ENCODE measurements at regions not wholly inside any gene's neighbourhood (a gene's known extent, or its start where the extent isn't known, plus 50 kb on each side); places are given as distances from the start of the nearest gene placed in this dataset.

DNA sequence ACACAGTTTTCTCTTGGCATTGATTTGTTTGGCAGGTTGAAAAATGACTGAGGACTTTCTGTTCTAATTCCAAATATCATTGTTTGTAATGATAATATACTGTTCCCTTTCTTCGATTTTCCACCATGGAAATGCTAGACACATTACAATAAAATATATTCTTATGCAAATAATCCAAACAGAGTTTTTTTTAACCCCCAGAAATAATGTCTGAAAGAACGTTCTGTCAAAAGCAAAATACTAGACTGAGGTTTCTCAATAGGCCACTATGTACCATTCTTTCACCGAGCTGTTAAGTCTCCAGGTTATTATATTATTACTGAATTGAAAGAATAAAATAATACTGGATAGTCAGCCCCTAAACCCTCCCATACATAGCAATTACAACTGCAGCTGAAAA lies 312.5 kb downstream of the ZIC3 start:
- no peak for TF ChIP-seq FOXP2 (optimal IDR thresholded peaks at IDR 0.05; ENCODE audit: borderline replicate concordance, extremely low read depth, extremely low read length, insufficient read depth)
- no peak for TF ChIP-seq SIN3A (IDR thresholded peaks at IDR 0.05; ENCODE audit: borderline replicate concordance, insufficient read depth, low read length)
- no peak for TF ChIP-seq POLR2AphosphoS5 (IDR thresholded peaks at IDR 0.05; ENCODE audit: low read depth, low read length)
- no peak for TF ChIP-seq TAF1 (IDR thresholded peaks at IDR 0.05; ENCODE audit: borderline replicate concordance, insufficient read depth, low read length)
- TF ChIP-seq, protein P1, sequence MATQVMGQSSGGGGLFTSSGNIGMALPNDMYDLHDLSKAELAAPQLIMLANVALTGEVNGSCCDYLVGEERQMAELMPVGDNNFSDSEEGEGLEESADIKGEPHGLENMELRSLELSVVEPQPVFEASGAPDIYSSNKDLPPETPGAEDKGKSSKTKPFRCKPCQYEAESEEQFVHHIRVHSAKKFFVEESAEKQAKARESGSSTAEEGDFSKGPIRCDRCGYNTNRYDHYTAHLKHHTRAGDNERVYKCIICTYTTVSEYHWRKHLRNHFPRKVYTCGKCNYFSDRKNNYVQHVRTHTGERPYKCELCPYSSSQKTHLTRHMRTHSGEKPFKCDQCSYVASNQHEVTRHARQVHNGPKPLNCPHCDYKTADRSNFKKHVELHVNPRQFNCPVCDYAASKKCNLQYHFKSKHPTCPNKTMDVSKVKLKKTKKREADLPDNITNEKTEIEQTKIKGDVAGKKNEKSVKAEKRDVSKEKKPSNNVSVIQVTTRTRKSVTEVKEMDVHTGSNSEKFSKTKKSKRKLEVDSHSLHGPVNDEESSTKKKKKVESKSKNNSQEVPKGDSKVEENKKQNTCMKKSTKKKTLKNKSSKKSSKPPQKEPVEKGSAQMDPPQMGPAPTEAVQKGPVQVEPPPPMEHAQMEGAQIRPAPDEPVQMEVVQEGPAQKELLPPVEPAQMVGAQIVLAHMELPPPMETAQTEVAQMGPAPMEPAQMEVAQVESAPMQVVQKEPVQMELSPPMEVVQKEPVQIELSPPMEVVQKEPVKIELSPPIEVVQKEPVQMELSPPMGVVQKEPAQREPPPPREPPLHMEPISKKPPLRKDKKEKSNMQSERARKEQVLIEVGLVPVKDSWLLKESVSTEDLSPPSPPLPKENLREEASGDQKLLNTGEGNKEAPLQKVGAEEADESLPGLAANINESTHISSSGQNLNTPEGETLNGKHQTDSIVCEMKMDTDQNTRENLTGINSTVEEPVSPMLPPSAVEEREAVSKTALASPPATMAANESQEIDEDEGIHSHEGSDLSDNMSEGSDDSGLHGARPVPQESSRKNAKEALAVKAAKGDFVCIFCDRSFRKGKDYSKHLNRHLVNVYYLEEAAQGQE (IDR thresholded peaks at IDR 0.05; ENCODE audit: insufficient read depth in 1 of 2, low read depth in 2 of 2, low read length in 2 of 2) = no peak

DNA sequence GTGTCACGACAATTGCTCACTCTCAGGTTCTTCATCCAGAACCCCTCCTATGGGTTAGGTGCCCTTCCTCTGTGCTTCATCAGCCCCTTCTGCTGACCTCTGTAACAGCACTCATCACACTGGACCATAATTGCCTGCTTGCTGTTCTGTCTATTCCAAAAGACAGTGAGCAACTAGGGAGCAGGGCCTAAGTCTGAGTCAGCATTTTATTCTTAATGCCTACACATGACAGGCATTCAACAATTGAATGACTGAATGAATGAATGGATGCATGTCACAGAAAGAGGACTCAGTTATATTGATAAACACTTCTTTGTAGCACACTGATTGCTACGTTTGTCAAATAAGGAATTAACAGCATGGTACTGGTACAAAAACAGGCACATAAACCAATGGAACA lies 317.0 kb downstream of the ZIC3 start:
- TF ChIP-seq FOXP2 (optimal IDR thresholded peaks at IDR 0.05; ENCODE audit: borderline replicate concordance, extremely low read depth, extremely low read length, insufficient read depth) (no peak), TAF1 (IDR thresholded peaks at IDR 0.05; ENCODE audit: borderline replicate concordance, insufficient read depth, low read length) (no peak), SIN3A (IDR thresholded peaks at IDR 0.05; ENCODE audit: borderline replicate concordance, insufficient read depth, low read length) (no peak), POLR2AphosphoS5 (IDR thresholded peaks at IDR 0.05; ENCODE audit: low read depth, low read length) (no peak)
- TF ChIP-seq, protein P1 (IDR thresholded peaks at IDR 0.05; ENCODE audit: insufficient read depth in 1 of 2, low read depth in 2 of 2, low read length in 2 of 2) = no peak

DNA sequence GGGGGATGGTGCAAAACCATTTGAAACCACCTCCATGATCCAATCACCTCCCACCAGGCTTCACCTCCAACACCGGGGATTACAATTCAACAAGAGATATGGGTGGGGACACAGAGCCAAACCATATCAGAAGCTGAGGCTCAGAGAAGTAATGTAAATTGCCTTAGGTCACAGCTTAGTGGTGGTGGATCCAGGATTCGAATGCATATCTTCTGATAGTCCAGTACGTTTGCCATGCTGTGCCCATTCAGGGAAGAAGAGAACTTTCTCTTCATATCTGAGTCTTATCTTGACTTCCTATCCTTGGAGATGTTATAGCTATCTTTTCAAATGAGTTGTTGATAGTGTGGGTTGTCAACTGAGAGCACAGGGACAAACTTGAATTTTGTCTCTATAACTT lies 325.5 kb downstream of the ZIC3 start:
- TF ChIP-seq SIN3A (IDR thresholded peaks at IDR 0.05; ENCODE audit: borderline replicate concordance, insufficient read depth, low read length) (no peak), POLR2AphosphoS5 (IDR thresholded peaks at IDR 0.05; ENCODE audit: low read depth, low read length) (no peak), FOXP2 (optimal IDR thresholded peaks at IDR 0.05; ENCODE audit: borderline replicate concordance, extremely low read depth, extremely low read length, insufficient read depth) (no peak), TAF1 (IDR thresholded peaks at IDR 0.05; ENCODE audit: borderline replicate concordance, insufficient read depth, low read length) (no peak)
- TF ChIP-seq, protein P1 (IDR thresholded peaks at IDR 0.05; ENCODE audit: insufficient read depth in 1 of 2, low read depth in 2 of 2, low read length in 2 of 2) = no peak

DNA sequence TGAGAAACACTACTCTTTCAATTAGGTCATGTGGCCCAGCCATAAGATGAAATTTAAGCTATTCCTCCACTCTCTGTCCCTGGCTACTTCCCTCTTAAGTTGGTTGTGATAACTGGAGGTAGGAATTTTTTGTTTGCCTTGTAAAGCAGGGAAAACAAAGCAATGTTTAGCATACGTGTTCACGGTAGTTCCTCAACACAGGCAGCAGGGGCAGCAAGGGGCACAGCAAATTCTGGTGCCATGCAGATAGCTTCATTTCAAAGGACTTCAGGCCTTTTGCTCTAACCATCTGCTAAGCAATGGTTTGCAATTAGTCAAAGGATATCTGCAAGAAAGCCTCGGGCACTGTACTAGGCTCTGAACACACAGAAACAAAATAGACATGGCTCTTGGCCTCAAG lies 330.2 kb downstream of the ZIC3 start:
- no peak for TF ChIP-seq FOXP2 (optimal IDR thresholded peaks at IDR 0.05; ENCODE audit: borderline replicate concordance, extremely low read depth, extremely low read length, insufficient read depth)
- TF ChIP-seq TAF1 (IDR thresholded peaks at IDR 0.05; ENCODE audit: borderline replicate concordance, insufficient read depth, low read length) = no peak
- TF ChIP-seq, protein P1 (IDR thresholded peaks at IDR 0.05; ENCODE audit: insufficient read depth in 1 of 2, low read depth in 2 of 2, low read length in 2 of 2) = no peak
- TF ChIP-seq POLR2AphosphoS5 (IDR thresholded peaks at IDR 0.05; ENCODE audit: low read depth, low read length) = no peak
- no peak for TF ChIP-seq SIN3A (IDR thresholded peaks at IDR 0.05; ENCODE audit: borderline replicate concordance, insufficient read depth, low read length)

DNA sequence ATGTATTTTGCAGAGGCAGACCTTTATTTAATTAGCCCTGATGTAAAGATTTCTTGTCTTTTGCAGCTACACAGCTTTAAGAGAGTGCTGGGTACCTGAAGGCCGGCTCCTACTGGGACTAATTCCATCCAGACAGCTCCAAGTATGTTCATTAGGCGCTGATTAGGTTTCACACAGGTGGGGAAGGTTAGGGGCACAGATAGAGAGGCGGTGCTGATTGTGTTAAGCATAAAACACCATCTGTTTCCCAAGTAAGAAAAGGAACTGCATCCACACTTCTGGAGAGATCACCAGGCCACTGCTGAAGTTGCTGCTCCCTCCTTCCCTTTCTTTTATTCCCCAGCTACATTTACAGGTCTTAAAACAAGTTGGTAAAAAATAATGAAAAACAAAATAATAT lies 349.5 kb downstream of the ZIC3 start:
- TF ChIP-seq SIN3A (IDR thresholded peaks at IDR 0.05; ENCODE audit: borderline replicate concordance, insufficient read depth, low read length) (no peak), FOXP2 (optimal IDR thresholded peaks at IDR 0.05; ENCODE audit: borderline replicate concordance, extremely low read depth, extremely low read length, insufficient read depth) (no peak), POLR2AphosphoS5 (IDR thresholded peaks at IDR 0.05; ENCODE audit: low read depth, low read length) (no peak), TAF1 (IDR thresholded peaks at IDR 0.05; ENCODE audit: borderline replicate concordance, insufficient read depth, low read length) (no peak)
- TF ChIP-seq, protein P1 (IDR thresholded peaks at IDR 0.05; ENCODE audit: insufficient read depth in 1 of 2, low read depth in 2 of 2, low read length in 2 of 2) = no peak

All from PFSK-1 (cell line).